OCI-LY7 (cell line): ENCODE measurements at regions not wholly inside any gene's neighbourhood (a gene's known extent, or its start where the extent isn't known, plus 50 kb on each side); places are given as distances from the start of the nearest gene placed in this dataset.

Experiments
- CTCF ChIP-seq: fragments of 200-600 bp; sonication (generic); conservative IDR thresholded peaks from 2 replicates; pipeline ENCODE4 v1.5.1; 2014; ENCODE audit warnings: mild to moderate bottlenecking, antibody characterized with exemption, low read length, moderate library complexity, mixed read lengths
- EZH2phosphoT487 ChIP-seq: fragments of 200-600 bp; sonication (generic); IDR thresholded peaks from 2 replicates; pipeline ENCODE4 v1.6.1; 2018; ENCODE audit warnings: low read depth, borderline replicate concordance, mild to moderate bottlenecking, mixed run types, antibody characterized with exemption, low read length, moderate library complexity, mixed read lengths

GRCh38 chr1:4960782-4961475, 306.5 kb downstream of the AJAP1 start:
- no peak for TF ChIP-seq CTCF
- TF ChIP-seq EZH2phosphoT487, result no peak
